ENCODE measurements at regions not wholly inside any gene's neighbourhood (a gene's known extent, or its start where the extent isn't known, plus 50 kb on each side); places are given as distances from the start of the nearest gene placed in this dataset.

GRCh38 chr1:209041927-209042326 is 541.6 kb upstream of the CAMK1G start:
- TF ChIP-seq POLR2A (IDR thresholded peaks at IDR 0.05; ENCODE audit: low read depth, low read length) (no peak), POLR2AphosphoS5 (IDR thresholded peaks at IDR 0.05; ENCODE audit: low read depth, low read length) (no peak), TAF1 (IDR thresholded peaks at IDR 0.05; ENCODE audit: low read depth, low read length) (no peak), SPI1 (IDR thresholded peaks at IDR 0.05; ENCODE audit: low read depth, low read length) (no peak), POU2F2 (IDR thresholded peaks at IDR 0.05; ENCODE audit: low read depth, low read length) (no peak)

Data from GM12891 (cell line).